ENCODE measurements at regions not wholly inside any gene's neighbourhood (a gene's known extent, or its start where the extent isn't known, plus 50 kb on each side); places are given as distances from the start of the nearest gene placed in this dataset.

DNA sequence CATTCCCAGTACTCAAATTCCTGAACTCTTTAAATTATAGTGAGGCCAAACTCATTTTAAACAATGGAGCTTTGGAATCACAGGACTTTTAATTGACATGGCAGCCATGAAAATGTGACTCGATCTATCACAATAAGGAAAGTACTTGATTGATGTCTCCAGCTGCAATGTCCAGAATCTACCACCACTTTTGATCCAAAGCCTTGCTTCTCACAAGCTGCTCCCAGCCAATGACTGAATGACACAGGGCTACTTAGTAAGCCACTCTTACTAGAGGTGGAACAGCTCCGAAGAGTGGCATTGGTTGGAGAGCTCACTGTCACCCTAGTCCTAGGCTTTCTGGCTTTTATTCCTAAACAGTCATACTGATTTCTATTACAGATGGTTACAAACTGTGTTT lies 270.1 kb downstream of the IRS1 start:
- intact Hi-C loops (cut with micrococcal nuclease; ENCODE audit: unreplicated experiment), result no loop called here
- no peak for TF ChIP-seq EZH2 (IDR thresholded peaks at IDR 0.05; ENCODE audit: borderline replicate concordance, low read depth, low read length, poor library complexity, severe bottlenecking)
- TF ChIP-seq, protein P1, sequence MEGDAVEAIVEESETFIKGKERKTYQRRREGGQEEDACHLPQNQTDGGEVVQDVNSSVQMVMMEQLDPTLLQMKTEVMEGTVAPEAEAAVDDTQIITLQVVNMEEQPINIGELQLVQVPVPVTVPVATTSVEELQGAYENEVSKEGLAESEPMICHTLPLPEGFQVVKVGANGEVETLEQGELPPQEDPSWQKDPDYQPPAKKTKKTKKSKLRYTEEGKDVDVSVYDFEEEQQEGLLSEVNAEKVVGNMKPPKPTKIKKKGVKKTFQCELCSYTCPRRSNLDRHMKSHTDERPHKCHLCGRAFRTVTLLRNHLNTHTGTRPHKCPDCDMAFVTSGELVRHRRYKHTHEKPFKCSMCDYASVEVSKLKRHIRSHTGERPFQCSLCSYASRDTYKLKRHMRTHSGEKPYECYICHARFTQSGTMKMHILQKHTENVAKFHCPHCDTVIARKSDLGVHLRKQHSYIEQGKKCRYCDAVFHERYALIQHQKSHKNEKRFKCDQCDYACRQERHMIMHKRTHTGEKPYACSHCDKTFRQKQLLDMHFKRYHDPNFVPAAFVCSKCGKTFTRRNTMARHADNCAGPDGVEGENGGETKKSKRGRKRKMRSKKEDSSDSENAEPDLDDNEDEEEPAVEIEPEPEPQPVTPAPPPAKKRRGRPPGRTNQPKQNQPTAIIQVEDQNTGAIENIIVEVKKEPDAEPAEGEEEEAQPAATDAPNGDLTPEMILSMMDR (conservative IDR thresholded peaks at IDR 0.05; ENCODE audit: low read depth, low read length), result no peak
- no peaks in the 10 kb centered on the region for H3K9me3 ChIP-seq (ENCODE audit: low read depth, low read length, poor library complexity, severe bottlenecking)
- no peaks in the 10 kb centered on the region for H3K27me3 ChIP-seq (replicated peaks; ENCODE audit: insufficient read depth, low read depth, low read length, poor library complexity)
- H3K4me3 ChIP-seq (ENCODE audit: low read depth, low read length, poor library complexity, severe bottlenecking), result no peak overlapping the region
- ChIA-PET CTCF (no interaction called here), POLR2A (ENCODE audit: low non-redundant PET) (no interaction called here)
- no peak for DNase-seq (ENCODE audit: low spot score)
- no peaks in the 10 kb centered on the region for H3K36me3 ChIP-seq (ENCODE audit: insufficient read depth, low read length, poor library complexity, severe bottlenecking)
- H3K4me1 ChIP-seq (ENCODE audit: insufficient read depth, low read length, poor library complexity, severe bottlenecking), result no peaks in the 10 kb centered on the region
- no peak overlapping the region for H3K27ac ChIP-seq (ENCODE audit: low read depth, low read length, poor library complexity, severe bottlenecking)
- no TSS peak for BruUV-seq (replicated peaks)

DNA sequence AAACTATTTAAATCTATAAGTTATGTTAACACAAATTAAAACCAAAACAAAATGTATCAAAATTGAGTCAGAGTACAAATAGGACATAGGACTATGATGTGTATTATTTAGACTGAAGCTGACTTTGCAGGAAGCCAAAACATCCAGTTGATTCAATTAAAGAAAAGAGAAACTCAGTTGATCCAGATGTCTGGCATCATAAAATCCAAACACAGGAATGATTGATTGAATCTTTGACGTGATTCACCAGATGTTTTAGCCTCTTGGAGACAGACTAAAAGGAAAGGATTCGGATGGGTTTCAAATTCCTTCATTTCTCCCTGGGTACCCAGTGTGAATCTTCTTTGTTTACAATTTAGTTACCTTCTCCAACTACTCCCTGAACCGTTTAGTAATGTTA lies 272.9 kb downstream of the IRS1 start:
- H3K4me1 ChIP-seq (ENCODE audit: insufficient read depth, low read length, poor library complexity, severe bottlenecking), result no peaks in the 10 kb centered on the region
- no peak for DNase-seq (ENCODE audit: low spot score)
- TF ChIP-seq EZH2 (IDR thresholded peaks at IDR 0.05; ENCODE audit: borderline replicate concordance, low read depth, low read length, poor library complexity, severe bottlenecking), result no peak
- TF ChIP-seq, protein P1 (conservative IDR thresholded peaks at IDR 0.05; ENCODE audit: low read depth, low read length), result no peak
- no peaks in the 10 kb centered on the region for H3K36me3 ChIP-seq (ENCODE audit: insufficient read depth, low read length, poor library complexity, severe bottlenecking)
- BruUV-seq (replicated peaks), result no TSS peak
- ChIA-PET POLR2A (ENCODE audit: low non-redundant PET) (no interaction called here), CTCF (no interaction called here)
- H3K27ac ChIP-seq (ENCODE audit: low read depth, low read length, poor library complexity, severe bottlenecking), result no peak overlapping the region
- no peaks in the 10 kb centered on the region for H3K27me3 ChIP-seq (replicated peaks; ENCODE audit: insufficient read depth, low read depth, low read length, poor library complexity)
- H3K9me3 ChIP-seq (ENCODE audit: low read depth, low read length, poor library complexity, severe bottlenecking), result no peaks in the 10 kb centered on the region
- intact Hi-C loops (cut with micrococcal nuclease; ENCODE audit: unreplicated experiment), result no loop called here
- no peak overlapping the region for H3K4me3 ChIP-seq (ENCODE audit: low read depth, low read length, poor library complexity, severe bottlenecking)

DNA sequence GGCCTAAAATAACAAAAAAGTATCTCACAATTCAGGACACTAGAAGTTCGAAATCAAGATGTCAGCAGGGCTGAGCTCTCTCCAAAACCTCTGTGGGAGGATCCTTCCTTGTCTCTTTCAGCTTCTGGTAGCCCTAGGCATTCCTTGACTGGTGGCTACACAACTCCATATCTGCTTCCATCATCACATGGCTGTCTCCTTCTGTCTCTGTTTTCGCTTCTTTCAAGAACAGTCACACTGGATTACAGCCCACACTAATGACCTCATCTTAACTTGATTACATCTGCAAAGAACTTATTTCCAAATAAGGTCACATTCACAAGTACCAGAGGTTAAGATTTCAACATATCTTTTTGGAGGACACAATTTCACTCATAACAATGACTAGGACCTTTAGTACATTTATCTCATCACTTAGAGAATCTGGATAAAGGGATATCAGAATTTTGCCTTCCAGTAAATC lies 275.2 kb downstream of the IRS1 start:
- DNase-seq (ENCODE audit: low spot score), result peak; percentile 21
- Histone ChIP-seq H3K4me3 (ENCODE audit: low read depth, low read length, poor library complexity, severe bottlenecking) (no peak overlapping the region), H3K27me3 (replicated peaks; ENCODE audit: insufficient read depth, low read depth, low read length, poor library complexity) (no peaks in the 10 kb centered on the region), H3K4me1 (ENCODE audit: insufficient read depth, low read length, poor library complexity, severe bottlenecking) (no peaks in the 10 kb centered on the region), H3K9me3 (ENCODE audit: low read depth, low read length, poor library complexity, severe bottlenecking) (no peaks in the 10 kb centered on the region), H3K27ac (ENCODE audit: low read depth, low read length, poor library complexity, severe bottlenecking) (no peak overlapping the region), H3K36me3 (ENCODE audit: insufficient read depth, low read length, poor library complexity, severe bottlenecking) (no peaks in the 10 kb centered on the region)
- CTCF ChIA-PET, result no interaction called here
- TF ChIP-seq, protein P1 (conservative IDR thresholded peaks at IDR 0.05; ENCODE audit: low read depth, low read length), result no peak
- TF ChIP-seq EZH2 (IDR thresholded peaks at IDR 0.05; ENCODE audit: borderline replicate concordance, low read depth, low read length, poor library complexity, severe bottlenecking), result no peak
- POLR2A ChIA-PET (ENCODE audit: low non-redundant PET), result no interaction called here
- BruUV-seq (replicated peaks), result no TSS peak
- intact Hi-C loops (cut with micrococcal nuclease; ENCODE audit: unreplicated experiment), result no loop called here

Data from A673 (cell line).